ENCODE measurements at regions not wholly inside any gene's neighbourhood (a gene's known extent, or its start where the extent isn't known, plus 50 kb on each side); places are given as distances from the start of the nearest gene placed in this dataset.
"Not testable (repeated sequence)": the region's sequence is repeated elsewhere in the genome, so short reads cannot be mapped to it uniquely, and the experiment has no call there.

GRCh38 chr2:58794103-58794502 is 553.0 kb upstream of the FANCL start:
- DNase-seq, result no peak

GRCh38 chr2:58788402-58788801 is 547.3 kb upstream of the FANCL start:
- DNase-seq, result no peak

- no peak for DNase-seq
Measured at GRCh38 chr2:58770846-58771245, 529.7 kb upstream of the FANCL start.

GRCh38 chr2:58769864-58770234 is 528.7 kb upstream of the FANCL start:
- DNase-seq, result no peak

GRCh38 chr2:58769111-58769863 is 528.2 kb upstream of the FANCL start:
- DNase-seq, result no peak

DNA sequence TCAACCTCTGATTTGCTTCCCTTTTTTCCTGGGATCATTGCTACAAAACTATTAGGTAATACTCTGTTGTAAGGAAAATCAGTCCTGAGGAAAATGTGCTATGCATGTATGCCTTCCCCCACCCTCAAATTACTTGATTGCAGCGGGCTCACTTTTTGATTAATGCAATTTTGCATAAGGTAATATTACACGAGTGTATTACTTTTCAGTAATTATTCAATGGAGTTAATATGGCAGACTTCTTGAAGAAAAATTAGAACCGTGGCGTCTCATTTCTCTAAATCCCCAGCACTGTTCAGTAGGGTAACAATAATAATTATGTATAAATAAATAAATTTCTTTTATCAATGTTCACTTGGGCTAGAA is 527.6 kb upstream of the FANCL start:
- no peak for DNase-seq

GRCh38 chr2:58767828-58768714 is 526.9 kb upstream of the FANCL start:
- no peak for DNase-seq

- no peak for DNase-seq
Measured at GRCh38 chr2:58764338-58765104, 523.4 kb upstream of the FANCL start.

- peak; percentile 55 for DNase-seq
Measured at GRCh38 chr2:58762176-58762781, 521.2 kb upstream of the FANCL start.

DNA sequence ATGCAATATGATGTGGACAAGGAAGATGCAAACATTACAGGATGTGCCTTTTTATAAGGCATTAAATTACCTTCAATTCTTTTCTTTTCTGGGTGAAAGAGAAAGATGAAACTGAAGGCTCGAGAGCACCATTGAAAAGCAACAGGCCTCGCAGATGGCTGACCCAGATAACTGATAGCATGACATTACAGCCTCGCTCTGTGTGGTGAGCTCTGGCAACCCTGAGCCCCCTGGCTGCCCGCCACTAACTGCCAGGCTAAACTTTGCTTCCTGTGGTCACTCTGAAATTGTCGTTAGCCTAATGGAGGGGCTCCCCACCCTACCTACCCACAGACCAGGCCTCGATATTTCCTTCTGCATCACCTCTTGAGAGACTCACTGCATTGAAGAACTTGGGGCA is 516.8 kb upstream of the FANCL start:
- DNase-seq, result no peak

- DNase-seq, result no peak
Measured at GRCh38 chr2:58756336-58756735, 515.2 kb upstream of the FANCL start.

GRCh38 chr2:58752507-58752906 is 511.4 kb upstream of the FANCL start:
- DNase-seq, result not testable (repeated sequence)

DNA sequence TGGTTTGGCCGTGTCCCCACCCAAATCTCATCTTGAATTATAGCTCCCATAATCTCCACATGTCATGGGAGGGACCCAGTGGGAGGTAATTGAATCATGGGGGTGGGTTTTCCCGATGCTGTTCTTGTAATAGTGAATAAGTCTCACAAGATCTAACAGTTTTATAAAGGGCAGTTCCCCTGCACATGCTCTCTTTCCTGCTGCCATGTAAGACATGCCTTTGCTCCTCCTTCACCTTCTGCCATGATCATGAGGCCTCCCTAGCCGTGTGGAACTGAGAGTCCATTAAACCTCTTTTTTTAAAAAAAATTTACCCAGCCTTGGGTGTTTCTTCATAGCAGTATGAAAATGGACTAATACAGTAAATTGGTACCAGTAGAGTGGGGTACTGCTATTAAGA is 510.6 kb upstream of the FANCL start:
- not testable (repeated sequence) for DNase-seq

DNA sequence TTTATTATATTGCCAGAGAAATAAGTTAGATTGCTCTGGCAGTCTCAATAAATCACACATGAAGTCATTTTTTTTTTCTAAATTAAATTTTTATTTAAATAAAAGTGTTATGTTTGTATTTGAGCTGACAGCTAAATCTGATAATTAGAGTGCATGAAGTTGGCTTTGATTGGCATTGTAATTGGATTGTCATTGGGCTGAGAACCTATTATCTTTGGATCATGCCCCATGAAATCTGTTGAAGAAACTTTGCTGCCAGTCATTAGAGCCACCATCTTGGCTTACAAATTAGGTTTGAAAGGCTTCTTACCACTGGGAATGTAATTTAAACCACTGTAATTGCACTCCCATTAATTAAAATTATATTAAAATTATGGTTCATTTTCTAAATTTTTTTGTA is 507.9 kb upstream of the FANCL start:
- DNase-seq, result no peak

DNA sequence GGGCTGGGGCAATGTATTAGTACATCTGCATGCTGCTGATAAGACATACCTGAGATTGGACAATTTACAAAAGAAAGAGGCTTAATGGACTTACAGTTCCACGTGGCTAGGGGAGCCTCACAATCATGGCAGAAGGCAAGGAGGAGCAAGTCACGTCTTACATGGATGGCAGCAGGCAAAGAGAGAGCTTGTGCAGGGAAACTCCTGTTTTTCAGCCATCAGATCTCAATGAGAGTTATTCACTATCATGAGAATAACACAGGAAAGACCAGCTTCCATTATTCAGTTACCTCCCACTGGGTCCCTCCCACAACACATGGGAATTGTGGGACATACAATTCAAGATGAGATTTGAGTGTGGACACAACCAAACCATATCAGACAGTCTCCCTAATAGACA is 504.2 kb upstream of the FANCL start:
- DNase-seq, result not testable (repeated sequence)

GRCh38 chr2:58740426-58740825 is 499.3 kb upstream of the FANCL start:
- no peak for DNase-seq

- peak; percentile 31 for DNase-seq
Measured at GRCh38 chr2:58739033-58739432, 497.9 kb upstream of the FANCL start.

DNA sequence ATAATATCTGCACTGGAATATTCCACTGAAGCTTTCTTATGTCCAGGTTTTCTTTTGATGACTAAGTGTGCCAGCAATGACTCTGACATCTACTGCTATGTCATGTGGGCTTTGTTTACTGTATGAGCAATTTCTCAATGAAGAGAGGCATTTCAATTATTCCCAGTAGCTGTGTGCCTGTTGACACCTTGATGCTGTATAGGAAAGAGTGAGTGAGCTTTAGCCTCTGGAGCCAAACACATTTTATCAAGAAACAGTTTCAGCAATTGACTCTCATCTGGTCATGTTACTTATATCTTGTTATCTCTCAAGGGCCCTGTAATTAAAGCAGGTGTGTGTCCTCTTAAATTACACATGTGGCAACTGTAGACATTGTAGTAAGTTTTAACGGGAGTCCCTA is 493.2 kb upstream of the FANCL start:
- DNase-seq, result no peak

DNA sequence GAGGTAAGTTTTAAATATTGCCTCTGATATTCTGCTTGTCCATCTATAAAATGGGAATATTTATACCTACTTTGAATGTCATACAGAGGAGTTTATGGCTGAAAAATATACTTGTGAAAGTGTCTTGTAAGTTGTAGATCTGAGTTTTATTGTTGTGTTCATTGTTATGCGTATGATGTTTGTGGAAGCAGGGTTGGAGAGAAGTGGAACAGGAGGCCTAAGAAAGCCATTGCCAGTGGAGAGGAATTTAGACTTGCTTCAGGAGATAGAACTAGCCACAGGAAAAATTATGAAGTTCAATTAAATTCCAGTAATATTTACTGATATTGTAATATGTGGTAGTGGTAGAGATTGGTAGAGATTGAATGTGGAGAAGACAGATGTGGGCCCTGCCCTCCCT is 491.9 kb upstream of the FANCL start:
- DNase-seq, result no peak

DNA sequence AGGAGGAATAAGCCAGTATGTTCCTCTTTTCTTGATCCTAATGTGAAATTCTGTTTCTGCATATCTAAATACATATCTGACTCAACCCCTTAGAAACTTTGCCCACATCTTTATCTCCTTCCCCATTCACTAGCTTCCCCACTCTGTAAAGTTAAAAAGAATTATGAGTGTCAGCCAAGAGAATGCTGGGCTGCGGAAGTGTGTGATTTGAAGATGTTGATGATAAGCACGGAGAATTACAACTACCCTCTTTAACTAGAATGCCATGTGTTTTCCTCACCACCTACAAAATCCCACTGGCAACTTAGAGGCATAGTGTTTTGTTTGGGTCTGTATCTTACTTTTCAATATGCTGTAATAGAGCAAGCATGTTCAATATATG is 490.4 kb upstream of the FANCL start:
- DNase-seq, result no peak

DNA sequence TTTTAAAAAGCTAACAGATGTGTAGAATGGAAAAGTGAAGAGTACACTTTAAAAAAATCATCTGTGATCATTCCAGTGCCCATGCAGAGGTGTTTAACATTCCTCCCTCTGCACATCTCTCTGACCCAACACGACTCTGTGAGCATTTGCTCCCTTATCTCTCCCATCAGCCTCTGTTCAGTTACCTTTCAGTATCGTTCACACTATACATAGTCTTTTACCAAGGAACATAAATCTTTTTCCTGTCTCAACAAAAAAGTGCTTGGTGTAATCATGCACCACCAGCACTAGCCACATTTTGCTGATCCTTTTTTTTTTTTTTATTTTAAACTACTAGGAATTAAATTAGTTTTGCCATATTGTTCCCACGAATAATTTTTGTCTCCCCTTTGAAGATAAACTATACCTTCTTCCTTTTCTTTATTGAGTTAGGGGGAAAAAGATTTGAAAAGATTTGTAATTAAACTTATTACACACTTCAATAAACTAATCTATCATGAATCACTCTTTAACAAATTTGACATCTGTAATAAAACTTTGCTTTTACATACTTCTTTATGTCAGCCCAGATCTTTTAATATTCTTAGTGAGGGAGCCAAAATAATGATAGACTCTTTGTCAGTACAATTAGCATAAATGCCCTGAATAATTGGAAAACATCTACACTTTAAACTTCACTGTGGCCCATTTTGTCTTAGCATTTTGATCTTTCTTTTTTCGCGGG is 489.8 kb upstream of the FANCL start:
- no peak for DNase-seq

DNA sequence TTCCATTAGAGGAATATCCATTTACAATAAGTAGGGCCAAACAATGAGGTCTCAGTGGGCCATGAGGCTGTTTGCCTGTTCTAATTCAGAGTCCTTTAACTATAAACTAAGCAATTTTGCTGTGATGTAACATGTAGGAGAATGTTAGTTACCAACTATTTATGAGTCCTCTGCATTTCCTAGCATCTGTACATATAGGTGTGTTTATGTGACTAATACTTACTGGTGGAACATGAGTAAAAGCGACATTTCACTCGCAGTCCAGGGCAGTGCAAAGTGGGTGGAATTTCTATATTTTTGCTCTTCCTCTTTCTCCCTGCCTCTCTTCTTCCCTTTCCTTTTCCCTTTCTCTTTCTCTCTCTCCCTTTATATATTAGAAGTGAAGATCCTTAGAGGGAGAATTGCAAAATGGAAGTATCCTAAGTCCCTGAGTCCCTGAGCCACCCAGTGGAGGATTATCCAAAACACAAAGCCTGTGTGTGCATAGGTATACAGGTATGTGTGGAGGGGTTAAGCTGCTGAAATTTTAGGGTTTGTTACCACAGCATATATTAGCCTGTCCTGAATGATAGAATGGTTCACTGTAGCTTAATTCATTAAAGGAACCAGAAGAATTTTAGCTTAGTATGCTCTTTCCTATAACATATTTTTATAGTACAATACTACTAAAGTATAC is 487.0 kb upstream of the FANCL start:
- no peak for DNase-seq
